ENCODE measurements at regions not wholly inside any gene's neighbourhood (a gene's known extent, or its start where the extent isn't known, plus 50 kb on each side); places are given as distances from the start of the nearest gene placed in this dataset.

DNA sequence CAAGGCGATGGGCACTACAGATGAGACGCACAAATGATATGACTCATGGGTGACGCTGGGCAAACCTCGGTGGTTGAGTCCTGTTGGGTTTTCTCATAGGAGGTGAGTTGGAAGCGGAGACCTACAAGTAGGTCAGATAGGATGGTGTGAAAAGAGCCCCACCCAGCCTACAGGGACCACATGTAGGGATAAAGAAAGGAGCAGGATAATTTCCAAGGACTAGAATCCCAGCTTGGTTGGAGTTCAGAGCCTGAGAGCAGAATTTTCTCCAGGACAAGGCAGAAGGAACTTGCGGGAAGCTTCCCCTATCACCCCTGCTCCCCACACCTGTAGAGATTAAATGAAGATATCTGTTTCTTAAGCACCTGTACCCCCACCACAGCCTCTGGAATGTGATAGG is 489.7 kb upstream of the CDH4 start:
- no peak overlapping the region for H3K27ac ChIP-seq (ENCODE audit: low read length)
- POLR2A ChIA-PET, result no interaction called here
- ATAC-seq (no peak), DNase-seq (ENCODE audit: low read depth, low spot score) (no peak)
- no peaks in the 10 kb centered on the region for H3K4me1 ChIP-seq (ENCODE audit: control insufficient read depth, insufficient read depth, low read length)
- TF ChIP-seq, protein P1, sequence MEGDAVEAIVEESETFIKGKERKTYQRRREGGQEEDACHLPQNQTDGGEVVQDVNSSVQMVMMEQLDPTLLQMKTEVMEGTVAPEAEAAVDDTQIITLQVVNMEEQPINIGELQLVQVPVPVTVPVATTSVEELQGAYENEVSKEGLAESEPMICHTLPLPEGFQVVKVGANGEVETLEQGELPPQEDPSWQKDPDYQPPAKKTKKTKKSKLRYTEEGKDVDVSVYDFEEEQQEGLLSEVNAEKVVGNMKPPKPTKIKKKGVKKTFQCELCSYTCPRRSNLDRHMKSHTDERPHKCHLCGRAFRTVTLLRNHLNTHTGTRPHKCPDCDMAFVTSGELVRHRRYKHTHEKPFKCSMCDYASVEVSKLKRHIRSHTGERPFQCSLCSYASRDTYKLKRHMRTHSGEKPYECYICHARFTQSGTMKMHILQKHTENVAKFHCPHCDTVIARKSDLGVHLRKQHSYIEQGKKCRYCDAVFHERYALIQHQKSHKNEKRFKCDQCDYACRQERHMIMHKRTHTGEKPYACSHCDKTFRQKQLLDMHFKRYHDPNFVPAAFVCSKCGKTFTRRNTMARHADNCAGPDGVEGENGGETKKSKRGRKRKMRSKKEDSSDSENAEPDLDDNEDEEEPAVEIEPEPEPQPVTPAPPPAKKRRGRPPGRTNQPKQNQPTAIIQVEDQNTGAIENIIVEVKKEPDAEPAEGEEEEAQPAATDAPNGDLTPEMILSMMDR (IDR thresholded peaks at IDR 0.05), result no peak
- TF ChIP-seq TCF7L2 (IDR thresholded peaks at IDR 0.05; ENCODE audit: low read depth, low read length) (no peak), SIN3A (IDR thresholded peaks at IDR 0.05; ENCODE audit: borderline replicate concordance, insufficient read depth, low read depth, low read length) (no peak), POLR2AphosphoS5 (IDR thresholded peaks at IDR 0.05; ENCODE audit: low read depth, low read length) (no peak)
- TF ChIP-seq, protein P2, sequence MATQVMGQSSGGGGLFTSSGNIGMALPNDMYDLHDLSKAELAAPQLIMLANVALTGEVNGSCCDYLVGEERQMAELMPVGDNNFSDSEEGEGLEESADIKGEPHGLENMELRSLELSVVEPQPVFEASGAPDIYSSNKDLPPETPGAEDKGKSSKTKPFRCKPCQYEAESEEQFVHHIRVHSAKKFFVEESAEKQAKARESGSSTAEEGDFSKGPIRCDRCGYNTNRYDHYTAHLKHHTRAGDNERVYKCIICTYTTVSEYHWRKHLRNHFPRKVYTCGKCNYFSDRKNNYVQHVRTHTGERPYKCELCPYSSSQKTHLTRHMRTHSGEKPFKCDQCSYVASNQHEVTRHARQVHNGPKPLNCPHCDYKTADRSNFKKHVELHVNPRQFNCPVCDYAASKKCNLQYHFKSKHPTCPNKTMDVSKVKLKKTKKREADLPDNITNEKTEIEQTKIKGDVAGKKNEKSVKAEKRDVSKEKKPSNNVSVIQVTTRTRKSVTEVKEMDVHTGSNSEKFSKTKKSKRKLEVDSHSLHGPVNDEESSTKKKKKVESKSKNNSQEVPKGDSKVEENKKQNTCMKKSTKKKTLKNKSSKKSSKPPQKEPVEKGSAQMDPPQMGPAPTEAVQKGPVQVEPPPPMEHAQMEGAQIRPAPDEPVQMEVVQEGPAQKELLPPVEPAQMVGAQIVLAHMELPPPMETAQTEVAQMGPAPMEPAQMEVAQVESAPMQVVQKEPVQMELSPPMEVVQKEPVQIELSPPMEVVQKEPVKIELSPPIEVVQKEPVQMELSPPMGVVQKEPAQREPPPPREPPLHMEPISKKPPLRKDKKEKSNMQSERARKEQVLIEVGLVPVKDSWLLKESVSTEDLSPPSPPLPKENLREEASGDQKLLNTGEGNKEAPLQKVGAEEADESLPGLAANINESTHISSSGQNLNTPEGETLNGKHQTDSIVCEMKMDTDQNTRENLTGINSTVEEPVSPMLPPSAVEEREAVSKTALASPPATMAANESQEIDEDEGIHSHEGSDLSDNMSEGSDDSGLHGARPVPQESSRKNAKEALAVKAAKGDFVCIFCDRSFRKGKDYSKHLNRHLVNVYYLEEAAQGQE (IDR thresholded peaks at IDR 0.05; ENCODE audit: insufficient read depth in 1 of 2, low read depth in 2 of 2, low read length in 1 of 2), result no peak
- in situ Hi-C loops (cut with HindIII; ENCODE audit: low pct_unique_long_range_greater_than_20kb, low sequenced_read_pairs), result no loop called here
- no peaks in the 10 kb centered on the region for H3K36me3 ChIP-seq (ENCODE audit: control insufficient read depth, insufficient read depth, low read length)
- intact Hi-C loops (cut with micrococcal nuclease; ENCODE audit: unreplicated experiment), result no loop called here
- no TSS peak for BruUV-seq (replicated peaks)
- H3K27me3 ChIP-seq (ENCODE audit: control insufficient read depth, insufficient read depth, low read length), result no peaks in the 10 kb centered on the region; the same call in 1 of the 2 replicates
- H3K4me3 ChIP-seq (ENCODE audit: low read depth in 2 of 2, low read length in 2 of 2), result no peak overlapping the region
- no peaks in the 10 kb centered on the region for H3K9me3 ChIP-seq (ENCODE audit: control insufficient read depth, insufficient read depth, low read depth, low read length)
- CTCF ChIA-PET, result no interaction called here

DNA sequence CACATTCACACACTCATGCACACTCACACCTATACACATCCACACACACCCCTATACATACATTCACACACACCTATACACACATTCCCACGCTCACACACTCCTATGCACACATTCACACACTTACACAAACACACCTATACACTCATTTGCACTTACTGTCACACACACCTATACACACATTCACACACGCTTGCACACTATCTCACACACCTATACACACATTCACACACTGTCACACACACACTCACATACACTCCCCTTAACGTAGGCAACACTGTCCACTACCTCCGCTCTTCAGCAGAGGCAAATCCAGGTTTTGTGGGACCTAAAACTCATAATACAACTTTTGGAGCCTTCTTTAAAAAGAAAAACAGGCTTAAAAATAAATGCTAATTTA is 487.7 kb upstream of the CDH4 start:
- Histone ChIP-seq H3K27me3 (ENCODE audit: control insufficient read depth, insufficient read depth, low read length) (no peaks in the 10 kb centered on the region; the same call in 1 of the 2 replicates), H3K4me3 (ENCODE audit: low read depth in 2 of 2, low read length in 2 of 2) (no peak overlapping the region), H3K27ac (ENCODE audit: low read length) (no peak overlapping the region), H3K36me3 (ENCODE audit: control insufficient read depth, insufficient read depth, low read length) (no peaks in the 10 kb centered on the region), H3K4me1 (ENCODE audit: control insufficient read depth, insufficient read depth, low read length) (no peaks in the 10 kb centered on the region), H3K9me3 (ENCODE audit: control insufficient read depth, insufficient read depth, low read depth, low read length) (no peaks in the 10 kb centered on the region)
- ATAC-seq (no peak), DNase-seq (ENCODE audit: low read depth, low spot score) (no peak)
- intact Hi-C loops (cut with micrococcal nuclease; ENCODE audit: unreplicated experiment), result no loop called here
- no peak for TF ChIP-seq TCF7L2 (IDR thresholded peaks at IDR 0.05; ENCODE audit: low read depth, low read length)
- TF ChIP-seq POLR2AphosphoS5 (IDR thresholded peaks at IDR 0.05; ENCODE audit: low read depth, low read length), result no peak
- ChIA-PET CTCF (interaction anchor here (0.7 kb wide), 1 partner anchor 472 kb away, joined by 3 read pairs; no protein-coding TSS in a partner anchor), POLR2A (no interaction called here)
- BruUV-seq (replicated peaks), result no TSS peak
- in situ Hi-C loops (cut with HindIII; ENCODE audit: low pct_unique_long_range_greater_than_20kb, low sequenced_read_pairs), result no loop called here

DNA sequence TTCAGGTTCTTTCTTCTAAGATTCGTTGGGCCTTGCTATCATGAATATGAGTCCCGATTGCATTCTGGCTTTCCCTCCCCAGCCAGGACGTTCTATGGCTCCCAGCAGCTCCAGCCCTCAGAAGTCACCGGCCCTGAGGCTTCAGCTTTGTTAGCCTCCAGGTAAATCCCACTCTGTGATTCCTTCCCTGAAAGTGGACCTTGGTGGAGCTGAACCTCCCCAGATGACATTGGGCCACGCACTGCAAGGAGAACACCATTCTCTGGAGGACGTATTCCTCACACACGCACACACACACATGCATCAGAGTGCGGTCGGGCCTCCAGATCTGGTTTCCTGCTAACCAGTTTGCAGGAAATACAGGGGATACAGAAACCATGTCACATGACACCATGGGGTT is 487.3 kb upstream of the CDH4 start:
- POLR2A ChIA-PET, result no interaction called here
- ATAC-seq (no peak), DNase-seq (ENCODE audit: low read depth, low spot score) (no peak)
- no peaks in the 10 kb centered on the region for H3K4me1 ChIP-seq (ENCODE audit: control insufficient read depth, insufficient read depth, low read length)
- TF ChIP-seq, protein P1 (IDR thresholded peaks at IDR 0.05), result no peak
- TF ChIP-seq, protein P2 (IDR thresholded peaks at IDR 0.05; ENCODE audit: insufficient read depth in 1 of 2, low read depth in 2 of 2, low read length in 1 of 2), result no peak
- no peak for TF ChIP-seq SIN3A (IDR thresholded peaks at IDR 0.05; ENCODE audit: borderline replicate concordance, insufficient read depth, low read depth, low read length)
- no peak for TF ChIP-seq TCF7L2 (IDR thresholded peaks at IDR 0.05; ENCODE audit: low read depth, low read length)
- TF ChIP-seq POLR2AphosphoS5 (IDR thresholded peaks at IDR 0.05; ENCODE audit: low read depth, low read length), result no peak
- no peaks in the 10 kb centered on the region for H3K9me3 ChIP-seq (ENCODE audit: control insufficient read depth, insufficient read depth, low read depth, low read length)
- no TSS peak for BruUV-seq (replicated peaks)
- CTCF ChIA-PET, result interaction anchor here (0.7 kb wide), 1 partner anchor 471 kb away, joined by 3 read pairs; no protein-coding TSS in a partner anchor
- no peaks in the 10 kb centered on the region; the same call in 1 of the 2 replicates for H3K27me3 ChIP-seq (ENCODE audit: control insufficient read depth, insufficient read depth, low read length)
- no peak overlapping the region for H3K27ac ChIP-seq (ENCODE audit: low read length)
- intact Hi-C loops (cut with micrococcal nuclease; ENCODE audit: unreplicated experiment), result no loop called here
- in situ Hi-C loops (cut with HindIII; ENCODE audit: low pct_unique_long_range_greater_than_20kb, low sequenced_read_pairs), result no loop called here
- H3K36me3 ChIP-seq (ENCODE audit: control insufficient read depth, insufficient read depth, low read length), result no peaks in the 10 kb centered on the region
- H3K4me3 ChIP-seq (ENCODE audit: low read depth in 2 of 2, low read length in 2 of 2), result no peak overlapping the region

All from Panc1 (cell line).